Lower lobe of right lung (tissue), 2 donors: ENCODE measurements at regions not wholly inside any gene's neighbourhood (a gene's known extent, or its start where the extent isn't known, plus 50 kb on each side); places are given as distances from the start of the nearest gene placed in this dataset.
"Not testable (repeated sequence)": the region's sequence is repeated elsewhere in the genome, so short reads cannot be mapped to it uniquely, and the experiment has no call there.

Experiments
- ATAC-seq, 2 donors: fragments of 200-7000 bp; cut with Tn5 transposase; one replicate each; pipeline ENCODE4 v1.9.1; 2020 to 2022; ENCODE audit warnings: mild to moderate bottlenecking in 2 of 2, moderate library complexity in 2 of 2
- DNase-seq: peaks from one replicate; pipeline ENCODE4 v3.0.0-alpha.2; 2020
- H3K27ac ChIP-seq: fragments of 200-600 bp; one replicate; pipeline ENCODE4 v1.8.0; 2022
- H3K27me3 ChIP-seq: fragments of 200-600 bp; one replicate; pipeline ENCODE4 v1.8.0; 2022; ENCODE audit warnings: low read depth
- H3K36me3 ChIP-seq: fragments of 200-600 bp; one replicate; pipeline ENCODE4 v1.8.0; 2022; ENCODE audit warnings: mild to moderate bottlenecking
- H3K4me1 ChIP-seq: fragments of 200-600 bp; one replicate; pipeline ENCODE4 v1.8.0; 2022
- H3K4me3 ChIP-seq: fragments of 200-600 bp; one replicate; pipeline ENCODE4 v1.8.0; 2022; ENCODE audit warnings: mild to moderate bottlenecking
- H3K9me3 ChIP-seq: fragments of 200-600 bp; one replicate; pipeline ENCODE4 v1.8.0; 2022
- intact Hi-C: fragments of 100-400 bp; cut with DNase I; formaldehyde crosslinking; loops from one replicate; pipeline ENCODE4 v1.11.0; 2022
- donor health status: DM: no; HTN: yes; CAD: no; lungs with severe emphysema.

- H3K36me3 ChIP-seq, DNase-seq, H3K4me3 ChIP-seq, intact Hi-C loops, H3K9me3 ChIP-seq, H3K27me3 ChIP-seq, H3K27ac ChIP-seq, H3K4me1 ChIP-seq: not testable (repeated sequence)
- ATAC-seq: peak; percentile 87 to 91
Observed at GRCh38 chr1:144065299-144066060, 93.7 kb upstream of the FAM72C start.

- H3K36me3 ChIP-seq, H3K9me3 ChIP-seq, DNase-seq, H3K4me1 ChIP-seq, H3K4me3 ChIP-seq, intact Hi-C loops, H3K27me3 ChIP-seq, H3K27ac ChIP-seq: not testable (repeated sequence)
- ATAC-seq: peak in 1 of 2 donors; percentile 39
Observed at GRCh38 chr1:144049365-144049764, 77.6 kb upstream of the FAM72C start.

- H3K27me3 ChIP-seq, H3K9me3 ChIP-seq, H3K4me1 ChIP-seq, H3K27ac ChIP-seq, H3K4me3 ChIP-seq, ATAC-seq, H3K36me3 ChIP-seq, intact Hi-C loops, DNase-seq: not testable (repeated sequence)
Observed at GRCh38 chr1:144046645-144047044, 74.9 kb upstream of the FAM72C start.

- H3K27ac ChIP-seq, H3K36me3 ChIP-seq, H3K4me1 ChIP-seq, H3K9me3 ChIP-seq, H3K27me3 ChIP-seq, DNase-seq, H3K4me3 ChIP-seq, intact Hi-C loops: not testable (repeated sequence)
- peak in 1 of 2 donors; percentile 25 for ATAC-seq
Observed at GRCh38 chr1:144045751-144046546, 74.2 kb upstream of the FAM72C start.

- H3K4me3 ChIP-seq, H3K27me3 ChIP-seq, H3K27ac ChIP-seq, H3K4me1 ChIP-seq, ATAC-seq, H3K9me3 ChIP-seq, H3K36me3 ChIP-seq, DNase-seq, intact Hi-C loops: not testable (repeated sequence)
Observed at GRCh38 chr1:144042251-144042650, 70.5 kb upstream of the FAM72C start.

GRCh38 chr1:144040293-144040692 lies 68.5 kb upstream of the FAM72C start:
- ATAC-seq, H3K36me3 ChIP-seq, H3K9me3 ChIP-seq, H3K4me3 ChIP-seq, H3K27ac ChIP-seq, intact Hi-C loops, H3K4me1 ChIP-seq, H3K27me3 ChIP-seq, DNase-seq: not testable (repeated sequence)

GRCh38 chr1:144034045-144034444 lies 62.3 kb upstream of the FAM72C start:
- H3K4me1 ChIP-seq, ATAC-seq, H3K27ac ChIP-seq, H3K36me3 ChIP-seq, H3K9me3 ChIP-seq, H3K27me3 ChIP-seq, DNase-seq, intact Hi-C loops, H3K4me3 ChIP-seq: not testable (repeated sequence)

- H3K27me3 ChIP-seq, H3K9me3 ChIP-seq, DNase-seq, ATAC-seq, H3K27ac ChIP-seq, H3K4me1 ChIP-seq, H3K36me3 ChIP-seq, H3K4me3 ChIP-seq, intact Hi-C loops: not testable (repeated sequence)
Observed at GRCh38 chr1:144031550-144031949, 59.8 kb upstream of the FAM72C start.

- intact Hi-C loops, H3K4me3 ChIP-seq, H3K27ac ChIP-seq, H3K27me3 ChIP-seq, H3K36me3 ChIP-seq, H3K4me1 ChIP-seq, H3K9me3 ChIP-seq, ATAC-seq, DNase-seq: not testable (repeated sequence)
Observed at GRCh38 chr1:144026022-144026421, 54.2 kb upstream of the FAM72C start.

- H3K9me3 ChIP-seq, H3K4me1 ChIP-seq, ATAC-seq, H3K36me3 ChIP-seq, DNase-seq, H3K27me3 ChIP-seq, intact Hi-C loops, H3K4me3 ChIP-seq, H3K27ac ChIP-seq: not testable (repeated sequence)
Observed at GRCh38 chr1:144021690-144022384, 50.1 kb upstream of the FAM72C start.
